GM23338 (cell line): ENCODE measurements at regions not wholly inside any gene's neighbourhood (a gene's known extent, or its start where the extent isn't known, plus 50 kb on each side); places are given as distances from the start of the nearest gene placed in this dataset.

Source experiments
- ATAC-seq: fragments of 200-7000 bp; cut with Tn5 transposase; 3 replicates; pipeline ENCODE4 v1.9.1; 2020
- DNase-seq: peaks from one replicate; pipeline ENCODE4 v3.0.0-alpha.2; 2015; ENCODE audit warnings: low spot score
- H2AFZ ChIP-seq: fragments of 200-600 bp; sonication (generic); 2 replicates; pipeline ENCODE4 v1.8.0; 2016; ENCODE audit warnings: antibody characterized with exemption, mild to moderate bottlenecking, moderate library complexity
- H3F3A ChIP-seq: fragments of 200-600 bp; sonication (generic); replicated peaks from 2 replicates; pipeline ENCODE4 v1.8.0; 2017; ENCODE audit warnings: antibody characterized with exemption, mixed run types, low read depth
- H3K27ac ChIP-seq: fragments of 200-600 bp; sonication (generic); 2 replicates; pipeline ENCODE4 v1.6.1; 2016; ENCODE audit warnings: low read depth
- H3K27me3 ChIP-seq: fragments of 200-600 bp; sonication (generic); 2 replicates; pipeline ENCODE4 v1.8.0; 2016; ENCODE audit warnings: mild to moderate bottlenecking, mixed run types, moderate library complexity; ENCODE audit not compliant: insufficient read depth
- H3K36me3 ChIP-seq: fragments of 200-600 bp; sonication (generic); 2 replicates; pipeline ENCODE4 v1.8.0; 2016; ENCODE audit warnings: mild to moderate bottlenecking; ENCODE audit not compliant: insufficient read depth
- H3K4me1 ChIP-seq: fragments of 200-600 bp; sonication (generic); 2 replicates; pipeline ENCODE4 v1.8.0; 2016; ENCODE audit warnings: mild to moderate bottlenecking, moderate library complexity; ENCODE audit not compliant: insufficient read depth
- H3K4me2 ChIP-seq: fragments of 200-600 bp; sonication (generic); 2 replicates; pipeline ENCODE4 v1.7.1; 2017; ENCODE audit warnings: mixed run types
- H3K4me3 ChIP-seq: fragments of 200-600 bp; sonication (generic); 2 replicates; pipeline ENCODE4 v1.6.1; 2016; ENCODE audit warnings: mixed run types
- H3K79me2 ChIP-seq: fragments of 200-600 bp; sonication (generic); replicated peaks from 2 replicates; pipeline ENCODE4 v1.8.0; 2017; ENCODE audit warnings: mild to moderate bottlenecking; ENCODE audit not compliant: insufficient read depth
- H3K9me2 ChIP-seq: fragments of 200-600 bp; sonication (generic); 2 replicates; pipeline ENCODE4 v1.8.0; 2017; ENCODE audit not compliant: insufficient read depth
- H4K20me1 ChIP-seq: fragments of 200-600 bp; sonication (generic); replicated peaks from 2 replicates; pipeline ENCODE4 v1.8.0; 2017; ENCODE audit warnings: mild to moderate bottlenecking; ENCODE audit not compliant: insufficient read depth
- H3K27ac Mint-ChIP-seq: 2 replicates; pipeline ENCODE4 v1.8.0; 2020; ENCODE audit warnings: inconsistent platforms, mild to moderate bottlenecking, moderate library complexity, mixed read lengths
- H3K27me3 Mint-ChIP-seq: 3 replicates; pipeline ENCODE4 v1.8.0; 2022; ENCODE audit warnings: low read depth, mild to moderate bottlenecking, moderate library complexity, mixed read lengths, inconsistent platforms; ENCODE audit not compliant: insufficient read depth, poor library complexity
- H3K36me3 Mint-ChIP-seq: 3 replicates; pipeline ENCODE4 v1.8.0; 2021; ENCODE audit warnings: low read depth, mild to moderate bottlenecking, inconsistent platforms, moderate library complexity, mixed read lengths
- H3K4me1 Mint-ChIP-seq: 3 replicates; pipeline ENCODE4 v1.8.0; 2020; ENCODE audit warnings: mild to moderate bottlenecking, inconsistent platforms, mixed read lengths
- H3K4me3 Mint-ChIP-seq: 3 replicates; pipeline ENCODE4 v1.8.0; 2021; ENCODE audit warnings: moderate library complexity, mild to moderate bottlenecking, inconsistent platforms, mixed read lengths
- H3K9me3 Mint-ChIP-seq: 3 replicates; pipeline ENCODE4 v1.8.0; 2020; ENCODE audit warnings: moderate library complexity, mild to moderate bottlenecking, inconsistent platforms, mixed read lengths
- CREB1 ChIP-seq: fragments of 250-450 bp; sonication (Bioruptor Pico); IDR thresholded peaks from 2 replicates; pipeline ENCODE4 v1.5.0; 2020; ENCODE audit warnings: low read depth, mild to moderate bottlenecking, moderate library complexity
- CTCF ChIP-seq, 2 experiments: fragments of 200-600 bp in 1 of 2; sonication (generic) in 1 of 2; conservative IDR thresholded peaks; 2 replicates each; pipeline versions ENCODE4 v1.5.1 to v1.6.1; 2016 to 2017; ENCODE audit warnings: antibody characterized with exemption in 2 of 2, low read depth in 2 of 2, mild to moderate bottlenecking in 2 of 2, moderate library complexity in 1 of 2
- EZH2 ChIP-seq: fragments of 200-600 bp; sonication (generic); IDR thresholded peaks from one replicate; pipeline ENCODE4 v1.8.0; 2017; ENCODE audit warnings: antibody characterized with exemption, mild to moderate bottlenecking, low read depth; ENCODE audit not compliant: unreplicated experiment
- EZH2phosphoT487 ChIP-seq: fragments of 200-600 bp; sonication (generic); IDR thresholded peaks from one replicate; pipeline ENCODE4 v1.8.1; 2018; ENCODE audit warnings: antibody characterized with exemption; ENCODE audit not compliant: unreplicated experiment
- JUNB ChIP-seq: IDR thresholded peaks from one replicate; pipeline ENCODE4 v1.6.1; 2016; ENCODE audit warnings: antibody characterized with exemption; ENCODE audit not compliant: unreplicated experiment
- NANOG ChIP-seq: IDR thresholded peaks from 2 replicates; pipeline ENCODE4 v1.6.1; 2016; ENCODE audit warnings: antibody characterized with exemption, borderline replicate concordance
- POLR2AphosphoS5 ChIP-seq: IDR thresholded peaks from 2 replicates; pipeline ENCODE4 v1.6.1; 2016; ENCODE audit warnings: antibody characterized with exemption, low read depth
- REST ChIP-seq: IDR thresholded peaks from one replicate; pipeline ENCODE4 v1.6.1; 2018; ENCODE audit warnings: antibody characterized with exemption; ENCODE audit not compliant: unreplicated experiment
- STAT1 ChIP-seq: IDR thresholded peaks from one replicate; pipeline ENCODE4 v1.6.1; 2016; ENCODE audit warnings: antibody characterized with exemption; ENCODE audit not compliant: unreplicated experiment
- ZNF114 ChIP-seq: fragments of 250-450 bp; sonication (Bioruptor Pico); IDR thresholded peaks from 2 replicates; pipeline ENCODE4 v1.5.0; 2020; ENCODE audit warnings: mild to moderate bottlenecking, moderate library complexity
- ZNF331 ChIP-seq: fragments of 250-450 bp; sonication (Bioruptor Pico); IDR thresholded peaks from 2 replicates; pipeline ENCODE4 v1.5.0; 2020; ENCODE audit warnings: low read depth, mild to moderate bottlenecking, moderate library complexity
- ZNF462 ChIP-seq: fragments of 250-450 bp; sonication (Bioruptor Pico); IDR thresholded peaks from 2 replicates; pipeline ENCODE4 v1.5.0; 2020; ENCODE audit warnings: mild to moderate bottlenecking, moderate library complexity
- TF ChIP-seq, protein P1 (sequence below): IDR thresholded peaks from 2 replicates; pipeline ENCODE4 v1.6.1; 2016; ENCODE audit warnings: antibody characterized with exemption

GRCh38 chr3:89571298-89571697 lies 463.9 kb downstream of the EPHA3 start:
- ATAC-seq (no peak), DNase-seq (no peak)
- no peak overlapping the region for H3K4me2 ChIP-seq
- no peak overlapping the region for H3K4me3 ChIP-seq
- no peaks in the 10 kb centered on the region for H3K27me3 Mint-ChIP-seq
- no peak overlapping the region for H3K27ac ChIP-seq
- H4K20me1 ChIP-seq, result no peaks in the 10 kb centered on the region
- H3K36me3 ChIP-seq, result no peaks in the 10 kb centered on the region
- no peaks in the 10 kb centered on the region for H3K9me3 Mint-ChIP-seq
- H3K27ac Mint-ChIP-seq, result no peak overlapping the region
- no peaks in the 10 kb centered on the region for H3K9me2 ChIP-seq
- H3K4me3 Mint-ChIP-seq, result no peak overlapping the region
- no peaks in the 10 kb centered on the region for H3K4me1 ChIP-seq
- TF ChIP-seq EZH2 (no peak), ZNF462 (CRISPR knock-in tag) (no peak), NANOG (no peak), CTCF (conservative IDR thresholded peaks at IDR 0.05; ENCODE audit: low read depth in 2 of 2) (no peak), ZNF331 (CRISPR knock-in tag) (no peak), REST (no peak), JUNB (no peak), STAT1 (no peak), CREB1 (CRISPR knock-in tag) (no peak), POLR2AphosphoS5 (no peak), ZNF114 (CRISPR knock-in tag) (no peak), EZH2phosphoT487 (no peak)
- TF ChIP-seq, protein P1, sequence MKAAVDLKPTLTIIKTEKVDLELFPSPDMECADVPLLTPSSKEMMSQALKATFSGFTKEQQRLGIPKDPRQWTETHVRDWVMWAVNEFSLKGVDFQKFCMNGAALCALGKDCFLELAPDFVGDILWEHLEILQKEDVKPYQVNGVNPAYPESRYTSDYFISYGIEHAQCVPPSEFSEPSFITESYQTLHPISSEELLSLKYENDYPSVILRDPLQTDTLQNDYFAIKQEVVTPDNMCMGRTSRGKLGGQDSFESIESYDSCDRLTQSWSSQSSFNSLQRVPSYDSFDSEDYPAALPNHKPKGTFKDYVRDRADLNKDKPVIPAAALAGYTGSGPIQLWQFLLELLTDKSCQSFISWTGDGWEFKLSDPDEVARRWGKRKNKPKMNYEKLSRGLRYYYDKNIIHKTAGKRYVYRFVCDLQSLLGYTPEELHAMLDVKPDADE, result no peak
- H3K79me2 ChIP-seq, result no peaks in the 10 kb centered on the region
- no peaks in the 10 kb centered on the region for H3K27me3 ChIP-seq
- H3F3A ChIP-seq, result no peaks in the 10 kb centered on the region
- no peaks in the 10 kb centered on the region for H3K4me1 Mint-ChIP-seq
- no peak overlapping the region for H2AFZ ChIP-seq
- H3K36me3 Mint-ChIP-seq, result no peaks in the 10 kb centered on the region
